Activated CD4-positive, alpha-beta T cell treated with anti-CD3 and anti-CD28 coated beads for 4 hours (primary cell): ENCODE measurements at regions not wholly inside any gene's neighbourhood (a gene's known extent, or its start where the extent isn't known, plus 50 kb on each side); places are given as distances from the start of the nearest gene placed in this dataset.

Source experiments
- DNase-seq, 2 donors: peaks; one replicate each; pipeline ENCODE4 v3.0.0-alpha.2; 2020

DNA sequence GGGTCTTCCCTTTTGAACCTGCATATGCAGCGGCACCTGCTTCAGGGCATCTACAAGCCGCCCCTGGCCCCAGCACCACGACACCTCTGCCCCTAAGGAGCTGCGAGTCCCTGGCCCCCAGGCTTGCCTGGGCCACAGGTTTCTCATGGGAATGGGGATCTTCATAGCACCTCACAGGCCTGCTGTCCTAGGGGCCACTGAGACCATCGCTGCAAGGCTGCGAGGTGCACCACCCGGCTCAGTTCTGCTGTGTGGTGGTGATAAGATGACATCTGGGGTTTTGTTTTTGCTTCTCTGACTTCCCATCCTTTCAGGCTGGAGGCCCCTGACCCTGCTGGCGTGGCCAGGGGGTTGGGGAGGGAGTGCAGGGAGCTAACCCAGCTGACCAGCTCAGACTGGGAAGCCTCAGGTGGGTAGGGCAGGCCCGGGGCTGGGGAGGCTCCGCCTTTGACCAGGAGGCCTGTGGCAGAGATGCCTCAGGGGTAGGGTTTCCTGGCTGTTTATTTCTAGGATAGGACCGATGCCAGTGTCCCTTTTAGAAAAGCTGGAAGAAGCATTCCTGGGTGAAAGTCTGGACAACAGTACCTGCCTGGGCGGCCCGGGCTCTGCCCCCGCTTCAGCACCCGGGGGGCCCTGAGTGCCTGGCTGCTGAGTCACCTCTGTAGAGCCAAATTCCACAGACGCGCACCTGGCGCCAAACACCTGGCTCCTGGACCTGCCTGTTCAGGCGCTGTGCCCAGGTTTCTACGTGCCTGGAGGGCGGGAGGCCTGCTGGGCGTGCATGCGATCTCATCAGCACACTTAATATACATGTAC lies 264.7 kb downstream of the DLL1 start:
- no peak for DNase-seq

- no peak for DNase-seq
Observed at GRCh38 chr6:170025341-170025911, 265.5 kb downstream of the DLL1 start.

- no peak for DNase-seq
Observed at GRCh38 chr6:170024940-170025339, 265.9 kb downstream of the DLL1 start.

- no peak for DNase-seq
Observed at GRCh38 chr6:170023620-170024521, 267.0 kb downstream of the DLL1 start.

- DNase-seq, result no peak
Observed at GRCh38 chr6:170022827-170023619, 267.9 kb downstream of the DLL1 start.

GRCh38 chr6:170022291-170022722 lies 268.6 kb downstream of the DLL1 start:
- no peak for DNase-seq

DNA sequence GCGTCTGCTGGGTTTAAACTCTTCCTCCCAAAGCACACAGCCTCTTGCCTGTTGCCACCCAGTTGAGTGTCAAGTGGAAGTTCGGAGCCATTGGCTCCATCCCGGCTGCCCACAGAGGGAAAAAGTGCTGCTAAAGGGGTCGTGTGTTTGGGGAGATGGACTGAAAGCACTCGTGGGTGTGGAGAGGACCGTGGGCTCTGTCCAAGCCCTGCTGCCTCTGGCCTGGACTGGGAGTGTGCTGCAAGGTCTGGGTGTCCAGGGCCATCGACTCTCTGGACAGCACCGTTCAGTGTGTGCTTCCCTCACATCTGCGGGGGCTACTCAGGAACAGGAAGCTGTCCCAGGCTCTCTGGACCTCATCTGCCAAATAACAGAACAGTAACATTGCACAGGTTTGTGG lies 269.3 kb downstream of the DLL1 start:
- DNase-seq, result no peak

- no peak for DNase-seq
Observed at GRCh38 chr6:170019818-170020583, 268.6 kb downstream of the ERMARD start.

- DNase-seq, result no peak
Observed at GRCh38 chr6:170018936-170019817, 267.8 kb downstream of the ERMARD start.

- no peak for DNase-seq
Observed at GRCh38 chr6:170018422-170018935, 267.1 kb downstream of the ERMARD start.

- DNase-seq, result no peak
Observed at GRCh38 chr6:170017603-170018320, 266.3 kb downstream of the ERMARD start.

DNA sequence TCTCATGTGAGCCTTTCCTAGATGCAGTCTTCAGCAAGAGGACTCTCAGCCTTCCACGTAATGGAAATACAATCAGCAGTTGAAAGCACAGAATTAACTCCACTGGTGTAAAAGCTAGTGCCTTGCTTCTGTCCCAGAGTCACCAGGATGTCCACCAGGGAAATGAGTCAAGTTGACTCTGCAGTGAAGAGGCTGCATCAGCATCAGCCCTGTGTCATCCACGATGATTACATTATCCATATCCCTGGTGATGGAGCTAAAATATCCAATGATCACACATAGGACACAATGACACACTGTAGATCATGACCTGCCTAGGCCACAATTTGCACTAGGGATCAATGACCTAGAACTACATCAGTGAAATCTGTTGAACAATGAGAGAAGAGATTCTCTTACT lies 262.4 kb downstream of the ERMARD start:
- DNase-seq, result no peak

DNA sequence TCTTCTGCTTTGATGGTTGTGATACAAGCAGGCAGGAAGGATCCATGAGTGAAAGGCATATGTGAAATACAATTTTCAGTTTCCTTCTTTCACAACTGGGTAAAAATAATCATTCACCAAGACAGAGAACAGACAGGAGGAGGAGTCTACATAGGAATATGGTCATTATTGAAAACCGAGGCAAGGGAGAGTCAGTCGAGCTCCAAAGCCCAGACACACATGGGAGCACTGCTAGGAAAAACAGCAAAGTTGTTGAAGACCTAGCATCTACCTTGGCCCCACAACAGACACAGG lies 260.6 kb downstream of the ERMARD start:
- no peak for DNase-seq

DNA sequence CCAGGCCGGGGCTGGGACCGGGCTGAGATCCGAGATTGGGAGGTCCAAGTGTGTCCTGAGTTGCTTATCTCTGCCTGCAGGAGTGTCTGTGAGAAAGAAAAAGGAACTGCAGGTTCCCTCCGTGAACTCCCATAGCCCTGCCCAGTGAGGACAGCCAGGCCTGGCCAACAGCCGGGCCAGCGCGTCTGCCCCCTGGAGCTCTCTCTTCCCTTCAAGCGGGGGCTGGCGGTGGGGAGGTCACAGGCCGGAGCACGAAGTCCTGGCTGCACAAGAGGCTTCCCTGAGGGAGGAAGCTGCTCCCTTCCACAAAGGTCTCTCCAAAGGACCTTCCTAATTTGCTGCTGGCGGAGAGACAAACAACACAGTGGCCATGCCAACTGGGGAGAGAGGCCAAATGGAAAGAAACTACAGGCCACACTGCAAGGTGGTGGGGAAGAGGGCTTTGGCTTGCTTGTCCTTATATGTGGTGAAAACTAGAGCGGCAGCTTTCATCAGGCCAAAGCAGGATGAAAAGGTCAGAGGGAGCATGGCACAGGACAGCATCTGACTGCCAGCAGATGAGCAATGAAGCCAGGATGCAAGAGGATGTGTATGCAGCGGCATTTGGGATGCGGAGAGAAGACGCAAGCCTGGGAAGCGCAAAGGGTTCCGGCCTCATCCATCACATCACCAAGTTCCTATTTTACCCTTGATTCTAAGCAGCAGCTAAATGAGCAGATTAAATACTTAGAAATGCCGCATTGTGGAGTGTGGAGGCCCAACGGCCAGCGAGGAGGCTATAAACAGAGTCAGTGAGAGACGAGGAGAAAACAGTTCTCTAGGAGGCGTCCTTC lies 260.0 kb downstream of the ERMARD start:
- no peak for DNase-seq

- DNase-seq, result no peak
Observed at GRCh38 chr6:170010665-170011203, 259.3 kb downstream of the ERMARD start.

GRCh38 chr6:170008294-170008785 lies 256.9 kb downstream of the ERMARD start:
- DNase-seq, result no peak

DNA sequence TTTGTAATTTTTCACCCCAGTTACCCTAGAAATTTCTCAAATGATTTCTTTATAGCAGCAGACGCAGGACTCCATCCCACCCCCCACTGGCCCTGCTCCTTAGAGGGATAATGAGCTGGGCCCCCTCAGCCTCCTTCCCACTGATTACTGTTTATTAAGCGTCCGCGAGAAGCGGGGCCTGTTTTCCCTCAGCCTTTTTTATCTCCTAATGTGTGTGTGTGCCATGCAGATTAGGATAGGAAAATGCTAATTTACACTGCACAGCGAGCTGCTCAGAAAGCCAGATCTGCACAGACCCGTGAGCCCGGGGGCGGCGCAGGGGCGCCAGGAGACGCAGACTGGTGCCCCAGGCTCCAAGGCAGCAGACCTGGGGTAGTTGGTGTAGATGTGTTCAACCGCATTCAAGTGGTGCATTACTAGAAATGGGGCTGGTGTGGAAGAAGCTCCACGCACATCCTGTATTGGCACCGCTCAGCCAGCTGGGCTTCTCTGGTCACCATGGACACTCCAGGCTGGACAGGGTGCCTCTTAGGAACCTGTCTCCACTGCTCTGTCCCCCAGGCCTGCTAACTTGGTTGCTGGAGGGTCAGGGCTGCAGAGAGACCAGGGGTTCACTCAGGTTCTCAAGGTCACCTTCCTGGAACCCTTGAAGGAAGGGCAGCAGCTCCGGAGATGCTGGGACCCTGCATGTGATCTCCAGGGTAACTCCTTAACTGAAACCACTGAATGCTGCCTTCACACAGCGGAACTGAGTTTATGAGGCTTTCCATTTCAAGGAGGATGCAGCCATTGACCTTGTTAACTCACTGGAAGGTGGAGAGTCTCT lies 256.3 kb downstream of the ERMARD start:
- no peak for DNase-seq
